Trophoblast cell (in vitro differentiated cells and primary cell): ENCODE measurements at regions not wholly inside any gene's neighbourhood (a gene's known extent, or its start where the extent isn't known, plus 50 kb on each side); places are given as distances from the start of the nearest gene placed in this dataset.
A peak's percentile ranks its signal among the peaks of the same experiment; 100 is the strongest.

ENCODE experiments used
- DNase-seq, 2 donors: peaks; one replicate each; pipeline ENCODE4 v3.0.0-alpha.2; 2016
- H2AFZ ChIP-seq: 2 replicates; pipeline ENCODE4 v1.6.1; 2013; ENCODE audit warnings: low read length, moderate library complexity, mild to moderate bottlenecking; ENCODE audit not compliant: insufficient read depth, poor library complexity
- H2AK5ac ChIP-seq: 2 replicates; pipeline ENCODE4 v1.6.1; 2013; ENCODE audit warnings: mild to moderate bottlenecking, low read length
- H2BK120ac ChIP-seq: 2 replicates; pipeline ENCODE4 v1.6.1; 2013; ENCODE audit warnings: low read length, mild to moderate bottlenecking, moderate library complexity; ENCODE audit not compliant: insufficient read depth, poor library complexity
- H2BK12ac ChIP-seq: 2 replicates; pipeline ENCODE4 v1.6.1; 2013; ENCODE audit warnings: mild to moderate bottlenecking, low read length, moderate library complexity
- H2BK5ac ChIP-seq: 2 replicates; pipeline ENCODE4 v1.6.1; 2013; ENCODE audit warnings: low read length, low read depth, moderate library complexity, mild to moderate bottlenecking; ENCODE audit not compliant: poor library complexity
- H3K14ac ChIP-seq: 2 replicates; pipeline ENCODE4 v1.6.1; 2013; ENCODE audit warnings: mild to moderate bottlenecking, low read length
- H3K18ac ChIP-seq: 2 replicates; pipeline ENCODE4 v1.6.1; 2013; ENCODE audit warnings: mild to moderate bottlenecking, low read length
- H3K23ac ChIP-seq: 2 replicates; pipeline ENCODE4 v1.6.1; 2013; ENCODE audit warnings: low read length
- H3K27ac ChIP-seq: 2 replicates; pipeline ENCODE4 v1.5.1; 2013; ENCODE audit warnings: low read depth, mild to moderate bottlenecking, inconsistent platforms, low read length, moderate library complexity
- H3K27me3 ChIP-seq: 2 replicates; pipeline ENCODE4 v1.6.1; 2013; ENCODE audit warnings: inconsistent platforms, mild to moderate bottlenecking, low read length, moderate library complexity; ENCODE audit not compliant: insufficient read depth
- H3K36me3 ChIP-seq, 2 experiments: 1 replicate in 1 of 2; 2 replicates in 1 of 2; pipeline ENCODE4 v1.6.1; 2013; ENCODE audit warnings: low read length in 2 of 2, mild to moderate bottlenecking in 2 of 2, moderate library complexity in 1 of 2; ENCODE audit not compliant: insufficient read depth in 2 of 2, control insufficient read depth in 1 of 2
- H3K4ac ChIP-seq: 2 replicates; pipeline ENCODE4 v1.6.1; 2013; ENCODE audit warnings: low read depth, mild to moderate bottlenecking, low read length, moderate library complexity
- H3K4me1 ChIP-seq, 2 experiments: 1 replicate in 1 of 2; 2 replicates in 1 of 2; pipeline ENCODE4 v1.6.1; 2013; ENCODE audit warnings: low read length in 2 of 2, mild to moderate bottlenecking in 2 of 2, moderate library complexity in 1 of 2; ENCODE audit not compliant: insufficient read depth in 2 of 2, control insufficient read depth in 1 of 2
- H3K4me2 ChIP-seq: 2 replicates; pipeline ENCODE4 v1.6.1; 2013; ENCODE audit warnings: inconsistent platforms, mild to moderate bottlenecking, low read length, moderate library complexity
- H3K4me3 ChIP-seq: 2 replicates; pipeline ENCODE4 v1.5.1; 2013; ENCODE audit warnings: mild to moderate bottlenecking, low read depth, low read length, inconsistent platforms
- H3K79me1 ChIP-seq: one replicate; pipeline ENCODE4 v1.6.1; 2013; ENCODE audit warnings: low read length
- H3K79me2 ChIP-seq: 2 replicates; pipeline ENCODE4 v1.6.1; 2013; ENCODE audit warnings: low read length, mild to moderate bottlenecking; ENCODE audit not compliant: control insufficient read depth, insufficient read depth, poor library complexity
- H3K9ac ChIP-seq: 2 replicates; pipeline ENCODE4 v1.6.1; 2013; ENCODE audit warnings: mild to moderate bottlenecking, low read length
- H3K9me3 ChIP-seq: 2 replicates; pipeline ENCODE4 v1.6.1; 2013; ENCODE audit warnings: low read depth, mild to moderate bottlenecking, control low read depth, inconsistent platforms, low read length; ENCODE audit not compliant: insufficient read depth
- H4K12ac ChIP-seq: 2 replicates; pipeline ENCODE4 v1.6.1; 2013; ENCODE audit warnings: low read depth, mild to moderate bottlenecking, low read length, moderate library complexity
- H4K8ac ChIP-seq: 2 replicates; pipeline ENCODE4 v1.6.1; 2013; ENCODE audit warnings: low read depth, mild to moderate bottlenecking, low read length, moderate library complexity
- H4K91ac ChIP-seq: one replicate; pipeline ENCODE4 v1.6.1; 2013; ENCODE audit warnings: low read depth, mild to moderate bottlenecking, low read length, moderate library complexity
- WGBS: extraction: QIAGEN DNeasy Blood & Tissue Kit; methylation state at CpG from one replicate; pipeline ENCODE4 v1.1.7; 2013; ENCODE audit warnings: missing lambda C conversion rate; ENCODE audit not compliant: insufficient read length, insufficient coverage; ENCODE audit errors: extremely low coverage; 5-methylcytosine and 5-hydroxymethylcytosine counted together

DNA sequence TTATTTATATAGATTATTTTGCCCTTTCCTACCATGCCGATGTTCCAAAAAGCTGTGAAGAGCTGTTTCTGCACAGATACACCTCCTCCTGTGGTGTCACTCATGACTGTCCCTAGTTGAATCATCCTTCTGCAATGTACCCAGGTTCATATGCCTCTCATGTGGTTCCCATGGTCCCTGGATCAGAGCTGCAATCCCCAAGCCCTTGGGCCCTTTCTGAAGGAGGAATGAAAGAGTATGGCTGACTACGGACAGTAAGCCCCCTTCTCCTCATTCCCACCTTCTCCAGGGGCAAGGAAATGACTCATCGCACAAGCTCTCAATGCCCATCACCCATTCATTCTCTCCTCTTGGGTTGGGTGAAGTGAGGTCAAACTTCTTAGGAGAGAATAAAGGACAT, 63.9 kb upstream of the ACVR1 start:
- H2BK12ac ChIP-seq: no peak overlapping the region
- H4K8ac ChIP-seq: no peak overlapping the region
- H4K12ac ChIP-seq: no peak overlapping the region
- no peak overlapping the region for H3K9ac ChIP-seq
- no peak overlapping the region for H3K4ac ChIP-seq
- WGBS: no CpG with 5 or more reads among the region's 3 CpGs
- no peak overlapping the region for H3K4me3 ChIP-seq
- H3K27ac ChIP-seq: no peak overlapping the region
- no peaks in the 10 kb centered on the region for H3K79me2 ChIP-seq
- H3K9me3 ChIP-seq: no peaks in the 10 kb centered on the region
- H3K36me3 ChIP-seq: no peaks in the 10 kb centered on the region
- no peaks in the 10 kb centered on the region for H3K79me1 ChIP-seq
- no peak overlapping the region for H3K14ac ChIP-seq
- DNase-seq: no peak
- H2AFZ ChIP-seq: no peak overlapping the region
- no peak overlapping the region for H2BK5ac ChIP-seq
- no peaks in the 10 kb centered on the region for H3K27me3 ChIP-seq
- H3K4me1 ChIP-seq: peaks cover 0 to 3% of the 10 kb centered on the region in 2 experiments
- H3K4me2 ChIP-seq: no peak overlapping the region
- no peak overlapping the region for H4K91ac ChIP-seq
- no peak overlapping the region for H2AK5ac ChIP-seq
- no peak overlapping the region for H2BK120ac ChIP-seq
- no peak overlapping the region for H3K18ac ChIP-seq
- no peak overlapping the region for H3K23ac ChIP-seq

DNA sequence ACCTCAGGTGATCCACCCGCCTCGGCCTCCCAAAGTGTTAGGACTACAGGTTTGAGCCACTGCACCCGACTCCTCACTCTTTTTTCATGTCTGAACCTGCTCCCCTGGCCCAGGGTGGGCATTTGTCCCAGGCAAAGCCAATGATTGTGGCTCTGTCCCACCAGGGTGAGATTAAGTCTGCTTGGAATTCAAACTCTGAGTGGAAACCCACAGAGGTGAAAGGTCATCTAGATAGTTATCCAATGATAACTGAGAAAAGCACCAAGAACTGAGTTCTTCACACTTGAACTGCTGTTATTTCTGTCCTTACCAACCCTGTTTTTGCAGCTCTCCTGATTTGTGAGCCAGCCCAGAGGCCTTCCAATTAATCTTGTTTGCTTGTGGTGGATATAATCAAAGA, 62.4 kb upstream of the ACVR1 start:
- Histone ChIP-seq H2BK120ac (no peak overlapping the region), H3K14ac (no peak overlapping the region), H3K36me3 (no peaks in the 10 kb centered on the region), H3K27ac (no peak overlapping the region), H4K12ac (no peak overlapping the region), H4K8ac (no peak overlapping the region), H3K18ac (no peak overlapping the region), H3K23ac (no peak overlapping the region), H3K4me2 (no peak overlapping the region), H3K4me3 (no peak overlapping the region), H3K9me3 (no peaks in the 10 kb centered on the region), H2AK5ac (no peak overlapping the region), H3K79me1 (no peaks in the 10 kb centered on the region), H2BK5ac (no peak overlapping the region), H2BK12ac (no peak overlapping the region), H3K79me2 (no peaks in the 10 kb centered on the region), H3K4ac (no peak overlapping the region), H4K91ac (no peak overlapping the region), H3K27me3 (no peaks in the 10 kb centered on the region), H3K4me1 (peaks cover 0 to 3% of the 10 kb centered on the region in 2 experiments), H2AFZ (no peak overlapping the region), H3K9ac (no peak overlapping the region)
- no CpG with 5 or more reads among the region's 3 CpGs for WGBS
- DNase-seq: no peak

- no peak overlapping the region for H2BK5ac ChIP-seq
- H3K79me1 ChIP-seq: no peaks in the 10 kb centered on the region
- peaks cover 7% of the 10 kb centered on the region in 2 experiments for H3K4me1 ChIP-seq
- no peaks in the 10 kb centered on the region for H3K36me3 ChIP-seq
- H4K91ac ChIP-seq: no peak overlapping the region
- no peak overlapping the region for H4K12ac ChIP-seq
- no CpG with 5 or more reads among the region's 1 CpG for WGBS
- no peak overlapping the region for H3K9ac ChIP-seq
- no peak overlapping the region for H2AK5ac ChIP-seq
- no peak overlapping the region for H3K18ac ChIP-seq
- no peak overlapping the region for H3K14ac ChIP-seq
- H2BK12ac ChIP-seq: no peak overlapping the region
- H3K79me2 ChIP-seq: no peaks in the 10 kb centered on the region
- H3K27me3 ChIP-seq: peaks cover 4% of the 10 kb centered on the region
- no peak overlapping the region for H3K4me2 ChIP-seq
- no peak overlapping the region for H3K4me3 ChIP-seq
- no peak overlapping the region for H3K27ac ChIP-seq
- no peak overlapping the region for H2BK120ac ChIP-seq
- H4K8ac ChIP-seq: no peak overlapping the region
- H3K23ac ChIP-seq: no peak overlapping the region
- no peak overlapping the region for H2AFZ ChIP-seq
- H3K9me3 ChIP-seq: no peaks in the 10 kb centered on the region
- no peak for DNase-seq
- H3K4ac ChIP-seq: no peak overlapping the region
Observed at GRCh38 chr2:157936406-157936805, 60.3 kb upstream of the ACVR1 start.

GRCh38 chr2:157935378-157935906, 59.3 kb upstream of the ACVR1 start:
- Histone ChIP-seq H4K12ac (no peak overlapping the region), H2BK120ac (no peak overlapping the region), H3K79me2 (no peaks in the 10 kb centered on the region), H3K4me1 (peaks cover 7% of the 10 kb centered on the region in 2 experiments), H3K14ac (no peak overlapping the region), H3K18ac (no peak overlapping the region), H3K27me3 (peaks cover 4% of the 10 kb centered on the region), H2BK5ac (no peak overlapping the region), H3K4me2 (no peak overlapping the region), H3K36me3 (no peaks in the 10 kb centered on the region), H4K8ac (no peak overlapping the region), H3K9ac (no peak overlapping the region), H2AFZ (no peak overlapping the region), H4K91ac (no peak overlapping the region), H3K4ac (no peak overlapping the region), H3K9me3 (no peaks in the 10 kb centered on the region), H3K79me1 (no peaks in the 10 kb centered on the region), H3K27ac (no peak overlapping the region), H2BK12ac (no peak overlapping the region), H3K4me3 (no peak overlapping the region), H2AK5ac (no peak overlapping the region), H3K23ac (no peak overlapping the region)
- peak in 1 of 2 donors; percentile 78 for DNase-seq
- WGBS: no CpG with 5 or more reads among the region's 2 CpGs
